Neural progenitor cell (in vitro differentiated cells): ENCODE measurements at regions not wholly inside any gene's neighbourhood (a gene's known extent, or its start where the extent isn't known, plus 50 kb on each side); places are given as distances from the start of the nearest gene placed in this dataset.

Source experiments
- DNase-seq: peaks from one replicate; pipeline ENCODE4 v3.0.0-alpha.2; 2016; ENCODE audit warnings: low spot score
- H2AFZ ChIP-seq: fragments of 200-600 bp; sonication (generic); replicated peaks from 2 replicates; pipeline ENCODE4 v1.6.1; 2016; ENCODE audit warnings: antibody characterized with exemption
- H3F3A ChIP-seq: fragments of 200-600 bp; sonication (generic); 2 replicates; pipeline ENCODE4 v1.6.1; 2016; ENCODE audit warnings: antibody characterized with exemption, low read depth
- H3K27ac ChIP-seq: fragments of 200-600 bp; sonication (generic); 2 replicates; pipeline ENCODE4 v1.5.1; 2016; ENCODE audit warnings: mild to moderate bottlenecking
- H3K27me3 ChIP-seq: fragments of 200-600 bp; sonication (generic); 2 replicates; pipeline ENCODE4 v1.6.1; 2016; ENCODE audit warnings: mild to moderate bottlenecking, moderate library complexity
- H3K36me3 ChIP-seq: fragments of 200-600 bp; sonication (generic); 2 replicates; pipeline ENCODE4 v1.5.1; 2016
- H3K4me1 ChIP-seq: fragments of 200-600 bp; sonication (generic); 2 replicates; pipeline ENCODE4 v1.6.1; 2016; ENCODE audit warnings: mixed run types
- H3K4me2 ChIP-seq: fragments of 200-600 bp; sonication (generic); 2 replicates; pipeline ENCODE4 v1.6.1; 2016
- H3K4me3 ChIP-seq: fragments of 200-600 bp; sonication (generic); 2 replicates; pipeline ENCODE4 v1.5.1; 2016
- H3K79me2 ChIP-seq: fragments of 200-600 bp; sonication (generic); 2 replicates; pipeline ENCODE4 v1.6.1; 2016; ENCODE audit warnings: low read depth
- H3K9ac ChIP-seq: fragments of 200-600 bp; sonication (generic); 2 replicates; pipeline ENCODE4 v1.6.1; 2016
- H3K9me3 ChIP-seq: fragments of 200-600 bp; sonication (generic); 2 replicates; pipeline ENCODE4 v1.5.1; 2016; ENCODE audit warnings: low read depth
- H4K20me1 ChIP-seq: fragments of 200-600 bp; sonication (generic); 2 replicates; pipeline ENCODE4 v1.6.1; 2016; ENCODE audit warnings: low read depth
- H3K27ac Mint-ChIP-seq: 3 replicates; pipeline ENCODE4 v1.8.0; 2021; ENCODE audit warnings: mixed read lengths
- H3K27me3 Mint-ChIP-seq: 2 replicates; pipeline ENCODE4 v1.8.0; 2022; ENCODE audit warnings: low read depth, mild to moderate bottlenecking, inconsistent platforms, moderate library complexity, mixed read lengths; ENCODE audit not compliant: insufficient read depth
- H3K36me3 Mint-ChIP-seq: 3 replicates; pipeline ENCODE4 v1.8.0; 2021; ENCODE audit warnings: mixed read lengths
- H3K4me1 Mint-ChIP-seq: 3 replicates; pipeline ENCODE4 v1.8.0; 2021; ENCODE audit warnings: mixed read lengths
- H3K4me3 Mint-ChIP-seq: 3 replicates; pipeline ENCODE4 v1.8.0; 2021; ENCODE audit warnings: mild to moderate bottlenecking, moderate library complexity, mixed read lengths
- H3K9me3 Mint-ChIP-seq: 3 replicates; pipeline ENCODE4 v1.8.0; 2020; ENCODE audit warnings: mixed read lengths
- EZH2 ChIP-seq: fragments of 200-600 bp; sonication (generic); IDR thresholded peaks from 2 replicates; pipeline ENCODE4 v1.6.1; 2017; ENCODE audit warnings: antibody characterized with exemption, mild to moderate bottlenecking, moderate library complexity
- EZH2phosphoT487 ChIP-seq: fragments of 200-600 bp; sonication (generic); IDR thresholded peaks from 2 replicates; pipeline ENCODE4 v1.6.1; 2017; ENCODE audit warnings: antibody characterized with exemption
- TF ChIP-seq, protein P1 (sequence below): fragments of 200-600 bp; sonication (generic); IDR thresholded peaks from 2 replicates; pipeline ENCODE4 v1.5.1; 2017; ENCODE audit warnings: antibody characterized with exemption, mild to moderate bottlenecking

DNA sequence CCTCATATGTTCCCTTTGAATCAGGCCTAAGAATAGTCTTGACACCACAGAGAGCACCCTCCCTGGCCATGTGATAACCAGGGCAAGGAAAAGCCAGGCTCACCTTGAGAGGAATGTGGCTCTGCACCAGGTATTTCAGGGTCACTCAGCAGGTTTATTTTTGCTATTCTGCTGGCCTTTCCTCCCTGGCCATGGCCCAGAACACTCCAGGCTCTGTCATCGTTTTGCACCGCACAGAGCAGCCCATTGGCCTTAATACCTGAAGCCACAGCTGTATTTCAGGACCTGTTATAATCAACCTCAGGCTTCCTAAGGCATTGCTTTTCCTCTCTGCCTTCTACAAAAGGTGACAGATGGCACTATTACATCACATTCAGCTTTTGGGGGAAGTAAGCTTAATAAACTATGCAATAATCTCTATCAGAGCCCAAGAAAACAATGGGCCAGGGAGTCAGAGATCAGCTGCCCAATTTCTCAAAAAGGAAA lies 668.3 kb downstream of the IRS1 start:
- no peaks in the 10 kb centered on the region for H3K9me3 ChIP-seq
- H3K4me2 ChIP-seq = no peak overlapping the region
- H3K4me3 ChIP-seq = no peak overlapping the region
- TF ChIP-seq, protein P1, sequence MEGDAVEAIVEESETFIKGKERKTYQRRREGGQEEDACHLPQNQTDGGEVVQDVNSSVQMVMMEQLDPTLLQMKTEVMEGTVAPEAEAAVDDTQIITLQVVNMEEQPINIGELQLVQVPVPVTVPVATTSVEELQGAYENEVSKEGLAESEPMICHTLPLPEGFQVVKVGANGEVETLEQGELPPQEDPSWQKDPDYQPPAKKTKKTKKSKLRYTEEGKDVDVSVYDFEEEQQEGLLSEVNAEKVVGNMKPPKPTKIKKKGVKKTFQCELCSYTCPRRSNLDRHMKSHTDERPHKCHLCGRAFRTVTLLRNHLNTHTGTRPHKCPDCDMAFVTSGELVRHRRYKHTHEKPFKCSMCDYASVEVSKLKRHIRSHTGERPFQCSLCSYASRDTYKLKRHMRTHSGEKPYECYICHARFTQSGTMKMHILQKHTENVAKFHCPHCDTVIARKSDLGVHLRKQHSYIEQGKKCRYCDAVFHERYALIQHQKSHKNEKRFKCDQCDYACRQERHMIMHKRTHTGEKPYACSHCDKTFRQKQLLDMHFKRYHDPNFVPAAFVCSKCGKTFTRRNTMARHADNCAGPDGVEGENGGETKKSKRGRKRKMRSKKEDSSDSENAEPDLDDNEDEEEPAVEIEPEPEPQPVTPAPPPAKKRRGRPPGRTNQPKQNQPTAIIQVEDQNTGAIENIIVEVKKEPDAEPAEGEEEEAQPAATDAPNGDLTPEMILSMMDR = no peak
- TF ChIP-seq EZH2phosphoT487 = no peak
- TF ChIP-seq EZH2 = no peak
- H3K9me3 Mint-ChIP-seq = no peaks in the 10 kb centered on the region
- DNase-seq = no peak
- H3K36me3 ChIP-seq = no peaks in the 10 kb centered on the region
- no peak overlapping the region for H3K4me3 Mint-ChIP-seq
- no peaks in the 10 kb centered on the region for H3K79me2 ChIP-seq
- H4K20me1 ChIP-seq = no peaks in the 10 kb centered on the region
- H3K36me3 Mint-ChIP-seq = no peaks in the 10 kb centered on the region
- peaks cover 12% of the 10 kb centered on the region for H3F3A ChIP-seq
- H2AFZ ChIP-seq = no peak overlapping the region
- H3K9ac ChIP-seq = no peak overlapping the region
- H3K4me1 ChIP-seq = peaks cover 22% of the 10 kb centered on the region
- H3K27ac Mint-ChIP-seq = no peak overlapping the region
- no peaks in the 10 kb centered on the region for H3K27me3 Mint-ChIP-seq
- H3K4me1 Mint-ChIP-seq = peaks cover 15% of the 10 kb centered on the region
- H3K27me3 ChIP-seq = no peaks in the 10 kb centered on the region
- H3K27ac ChIP-seq = no peak overlapping the region

DNA sequence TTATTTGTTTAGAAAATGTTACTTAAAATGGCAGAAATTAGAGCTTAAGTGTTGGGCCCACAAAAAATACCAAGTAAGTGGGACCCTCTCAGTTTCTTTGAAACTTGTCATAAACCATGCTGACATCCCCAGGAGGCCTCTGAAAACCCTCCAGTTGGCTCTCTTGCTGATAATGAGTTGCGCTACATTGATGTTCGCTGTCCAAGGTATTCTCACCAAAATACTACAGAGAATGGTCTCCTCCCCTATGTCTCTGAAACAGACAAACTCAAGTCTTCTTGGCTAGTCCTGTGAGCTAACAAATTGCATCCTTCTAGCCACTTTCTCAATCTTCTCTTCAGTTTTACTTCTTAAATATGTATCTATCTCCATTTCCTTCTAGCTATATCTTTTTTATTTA lies 669.4 kb downstream of the IRS1 start:
- H3K27ac ChIP-seq = no peak overlapping the region
- H3K36me3 ChIP-seq = no peaks in the 10 kb centered on the region
- no peak overlapping the region for H3K27ac Mint-ChIP-seq
- no peak overlapping the region for H2AFZ ChIP-seq
- peak; percentile 36 for DNase-seq
- H3F3A ChIP-seq = peaks cover 12% of the 10 kb centered on the region
- no peak overlapping the region for H3K9ac ChIP-seq
- H3K4me3 ChIP-seq = no peak overlapping the region
- peaks cover 15% of the 10 kb centered on the region for H3K4me1 Mint-ChIP-seq
- H4K20me1 ChIP-seq = no peaks in the 10 kb centered on the region
- peaks cover 22% of the 10 kb centered on the region for H3K4me1 ChIP-seq
- H3K9me3 Mint-ChIP-seq = no peaks in the 10 kb centered on the region
- no peaks in the 10 kb centered on the region for H3K27me3 ChIP-seq
- H3K4me3 Mint-ChIP-seq = no peak overlapping the region
- H3K9me3 ChIP-seq = no peaks in the 10 kb centered on the region
- H3K79me2 ChIP-seq = no peaks in the 10 kb centered on the region
- H3K27me3 Mint-ChIP-seq = no peaks in the 10 kb centered on the region
- no peak for TF ChIP-seq EZH2phosphoT487
- TF ChIP-seq, protein P1 = no peak
- no peak for TF ChIP-seq EZH2
- H3K36me3 Mint-ChIP-seq = no peaks in the 10 kb centered on the region
- H3K4me2 ChIP-seq = no peak overlapping the region

DNA sequence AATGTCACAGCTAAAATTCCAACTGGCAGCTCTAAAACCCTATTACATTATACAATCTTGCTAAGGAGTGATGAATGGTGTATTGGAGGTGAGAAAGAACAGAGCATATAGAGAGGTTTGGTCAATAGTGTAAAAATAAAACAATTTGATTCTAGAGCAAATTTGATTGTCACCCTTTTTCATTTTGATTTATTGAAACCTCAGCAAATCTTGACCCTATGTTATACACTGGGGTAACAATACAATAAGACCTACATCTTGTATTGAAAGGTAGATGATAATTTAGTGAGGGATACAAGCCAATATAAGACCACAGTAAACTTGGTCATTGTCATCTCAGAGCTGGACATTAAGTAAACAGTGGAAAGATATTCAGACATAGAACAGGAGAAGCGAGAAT lies 671.9 kb downstream of the IRS1 start:
- no peaks in the 10 kb centered on the region for H3K36me3 Mint-ChIP-seq
- H3K4me1 Mint-ChIP-seq = peaks cover 33% of the 10 kb centered on the region
- peaks cover 6% of the 10 kb centered on the region for H3F3A ChIP-seq
- no peak overlapping the region for H3K4me3 ChIP-seq
- DNase-seq = no peak
- TF ChIP-seq EZH2 (no peak), EZH2phosphoT487 (no peak)
- TF ChIP-seq, protein P1 = no peak
- H3K4me1 ChIP-seq = peaks cover 18% of the 10 kb centered on the region
- H3K9me3 Mint-ChIP-seq = peaks cover 9% of the 10 kb centered on the region
- H3K36me3 ChIP-seq = no peaks in the 10 kb centered on the region
- H3K27ac ChIP-seq = no peak overlapping the region
- no peak overlapping the region for H2AFZ ChIP-seq
- H3K27ac Mint-ChIP-seq = no peak overlapping the region
- no peaks in the 10 kb centered on the region for H3K27me3 ChIP-seq
- H3K4me3 Mint-ChIP-seq = no peak overlapping the region
- no peaks in the 10 kb centered on the region for H3K9me3 ChIP-seq
- peaks cover 3% of the 10 kb centered on the region for H3K27me3 Mint-ChIP-seq
- no peaks in the 10 kb centered on the region for H3K79me2 ChIP-seq
- no peaks in the 10 kb centered on the region for H4K20me1 ChIP-seq
- no peak overlapping the region for H3K4me2 ChIP-seq
- no peak overlapping the region for H3K9ac ChIP-seq
